Suprapubic skin (tissue), 4 donors: ENCODE measurements at regions not wholly inside any gene's neighbourhood (a gene's known extent, or its start where the extent isn't known, plus 50 kb on each side); places are given as distances from the start of the nearest gene placed in this dataset.

Experiments
- EP300 ChIP-seq: sonication (generic); formaldehyde crosslinking; IDR thresholded peaks from one replicate; pipeline ENCODE4 v1.6.1; 2017; ENCODE audit warnings: antibody characterized with exemption
- POLR2A ChIP-seq, 2 donors: fragments of 450-650 bp; IDR thresholded peaks; one replicate each; pipeline ENCODE4 v1.6.1; 2017; ENCODE audit warnings: antibody characterized with exemption in 2 of 2, mild to moderate bottlenecking in 2 of 2, moderate library complexity in 2 of 2
- POLR2AphosphoS5 ChIP-seq, 3 donors: sonication (generic); formaldehyde crosslinking; IDR thresholded peaks; one replicate each; pipeline ENCODE4 v1.6.1; 2017; ENCODE audit warnings: antibody characterized with exemption in 3 of 3
- TF ChIP-seq, protein P1 (sequence below), 2 donors: fragments of 200-600 bp in 1 of 2; fragments of 450-650 bp in 1 of 2; sonication (generic) in 1 of 2; IDR thresholded peaks; one replicate each; pipeline ENCODE4 v1.5.1; 2016 to 2019; ENCODE audit warnings: antibody characterized with exemption in 2 of 2, mild to moderate bottlenecking in 1 of 2, moderate library complexity in 1 of 2

DNA sequence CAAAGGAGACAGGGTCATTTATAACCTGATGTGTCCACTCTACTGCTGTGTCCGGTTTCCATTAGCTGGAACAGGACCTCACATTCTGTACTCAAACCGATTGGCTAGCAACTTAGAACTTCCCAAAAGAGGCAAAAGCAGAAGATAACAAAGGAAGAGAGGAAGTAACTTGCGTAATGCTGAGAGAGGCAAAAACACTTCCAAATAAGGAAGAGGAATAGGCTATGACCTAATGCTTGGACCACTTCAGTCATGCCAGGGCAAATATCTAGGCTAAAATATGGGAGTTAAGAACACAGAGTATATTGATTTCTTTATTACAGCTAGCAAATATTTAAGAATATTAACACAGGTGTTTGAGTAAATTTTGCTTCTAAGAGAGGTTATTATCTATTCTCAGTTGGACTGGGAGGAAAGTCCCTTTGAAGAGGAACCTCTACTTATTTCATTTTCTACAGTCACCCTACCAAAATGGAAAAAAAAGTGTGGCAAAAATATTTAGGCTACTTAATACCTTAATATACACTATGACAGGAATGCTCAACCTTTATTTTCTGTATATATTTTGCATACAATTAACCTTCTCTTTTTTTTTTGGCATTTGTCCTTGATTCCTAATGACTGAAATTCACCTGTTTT is 499.8 kb upstream of the CHORDC1 start:
- TF ChIP-seq POLR2A (IDR thresholded peaks at IDR 0.05), result no peak
- TF ChIP-seq, protein P1, sequence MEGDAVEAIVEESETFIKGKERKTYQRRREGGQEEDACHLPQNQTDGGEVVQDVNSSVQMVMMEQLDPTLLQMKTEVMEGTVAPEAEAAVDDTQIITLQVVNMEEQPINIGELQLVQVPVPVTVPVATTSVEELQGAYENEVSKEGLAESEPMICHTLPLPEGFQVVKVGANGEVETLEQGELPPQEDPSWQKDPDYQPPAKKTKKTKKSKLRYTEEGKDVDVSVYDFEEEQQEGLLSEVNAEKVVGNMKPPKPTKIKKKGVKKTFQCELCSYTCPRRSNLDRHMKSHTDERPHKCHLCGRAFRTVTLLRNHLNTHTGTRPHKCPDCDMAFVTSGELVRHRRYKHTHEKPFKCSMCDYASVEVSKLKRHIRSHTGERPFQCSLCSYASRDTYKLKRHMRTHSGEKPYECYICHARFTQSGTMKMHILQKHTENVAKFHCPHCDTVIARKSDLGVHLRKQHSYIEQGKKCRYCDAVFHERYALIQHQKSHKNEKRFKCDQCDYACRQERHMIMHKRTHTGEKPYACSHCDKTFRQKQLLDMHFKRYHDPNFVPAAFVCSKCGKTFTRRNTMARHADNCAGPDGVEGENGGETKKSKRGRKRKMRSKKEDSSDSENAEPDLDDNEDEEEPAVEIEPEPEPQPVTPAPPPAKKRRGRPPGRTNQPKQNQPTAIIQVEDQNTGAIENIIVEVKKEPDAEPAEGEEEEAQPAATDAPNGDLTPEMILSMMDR (IDR thresholded peaks at IDR 0.05), result no peak
- TF ChIP-seq EP300, result no peak
- TF ChIP-seq POLR2AphosphoS5 (IDR thresholded peaks at IDR 0.05), result no peak
